LNCaP clone FGC (cell line): ENCODE measurements at regions not wholly inside any gene's neighbourhood (a gene's known extent, or its start where the extent isn't known, plus 50 kb on each side); places are given as distances from the start of the nearest gene placed in this dataset.

ENCODE experiments used
- DNase-seq: peaks from one replicate; pipeline ENCODE4 v3.0.0-alpha.2; 2011; ENCODE audit warnings: low read depth
- H3K4me3 ChIP-seq: 2 replicates; pipeline ENCODE4 v1.5.1; 2011; ENCODE audit warnings: mild to moderate bottlenecking, low read depth, low read length, control low read depth
- TF ChIP-seq, protein P1 (sequence below): IDR thresholded peaks from 2 replicates; pipeline ENCODE4 v1.5.1; 2012; ENCODE audit warnings: mild to moderate bottlenecking; ENCODE audit not compliant: control insufficient read depth, insufficient read depth; ENCODE audit errors: extremely low read depth

GRCh38 chr15:37221671-37222145 lies 121.4 kb upstream of the MEIS2 start:
- H3K4me3 ChIP-seq, result no peak overlapping the region
- TF ChIP-seq, protein P1, sequence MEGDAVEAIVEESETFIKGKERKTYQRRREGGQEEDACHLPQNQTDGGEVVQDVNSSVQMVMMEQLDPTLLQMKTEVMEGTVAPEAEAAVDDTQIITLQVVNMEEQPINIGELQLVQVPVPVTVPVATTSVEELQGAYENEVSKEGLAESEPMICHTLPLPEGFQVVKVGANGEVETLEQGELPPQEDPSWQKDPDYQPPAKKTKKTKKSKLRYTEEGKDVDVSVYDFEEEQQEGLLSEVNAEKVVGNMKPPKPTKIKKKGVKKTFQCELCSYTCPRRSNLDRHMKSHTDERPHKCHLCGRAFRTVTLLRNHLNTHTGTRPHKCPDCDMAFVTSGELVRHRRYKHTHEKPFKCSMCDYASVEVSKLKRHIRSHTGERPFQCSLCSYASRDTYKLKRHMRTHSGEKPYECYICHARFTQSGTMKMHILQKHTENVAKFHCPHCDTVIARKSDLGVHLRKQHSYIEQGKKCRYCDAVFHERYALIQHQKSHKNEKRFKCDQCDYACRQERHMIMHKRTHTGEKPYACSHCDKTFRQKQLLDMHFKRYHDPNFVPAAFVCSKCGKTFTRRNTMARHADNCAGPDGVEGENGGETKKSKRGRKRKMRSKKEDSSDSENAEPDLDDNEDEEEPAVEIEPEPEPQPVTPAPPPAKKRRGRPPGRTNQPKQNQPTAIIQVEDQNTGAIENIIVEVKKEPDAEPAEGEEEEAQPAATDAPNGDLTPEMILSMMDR, result no peak
- DNase-seq, result no peak

- no peak overlapping the region for H3K4me3 ChIP-seq
- TF ChIP-seq, protein P1, result no peak
- DNase-seq, result no peak
Observed at GRCh38 chr15:37223089-37223488, 122.7 kb upstream of the MEIS2 start.

- no peak overlapping the region for H3K4me3 ChIP-seq
Observed at GRCh38 chr15:37229855-37230619, 129.7 kb upstream of the MEIS2 start.

DNA sequence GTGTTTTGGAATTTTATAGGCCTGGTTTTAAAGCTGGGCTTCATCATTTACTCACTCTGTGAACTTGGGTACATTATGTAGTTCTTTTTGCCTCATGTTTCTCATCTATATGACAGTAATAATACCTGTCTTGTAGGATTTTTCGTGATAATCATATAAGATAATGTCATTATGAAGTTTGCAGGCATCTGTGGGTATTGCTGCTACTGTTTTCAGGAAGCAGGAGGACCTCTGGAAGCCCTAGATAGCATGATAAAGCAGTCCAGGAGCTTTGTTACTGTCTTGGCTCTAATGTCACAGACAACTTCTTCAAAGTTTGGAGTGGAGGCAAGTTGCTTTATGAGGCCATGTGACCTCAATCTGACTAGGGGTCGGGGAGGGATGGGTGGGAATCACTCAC lies 145.0 kb upstream of the MEIS2 start:
- DNase-seq, result no peak

More at GRCh38 chr15:37229855-37230619, 129.7 kb upstream of the MEIS2 start:
- TF ChIP-seq, protein P1, result no peak
- no peak for DNase-seq

DNA sequence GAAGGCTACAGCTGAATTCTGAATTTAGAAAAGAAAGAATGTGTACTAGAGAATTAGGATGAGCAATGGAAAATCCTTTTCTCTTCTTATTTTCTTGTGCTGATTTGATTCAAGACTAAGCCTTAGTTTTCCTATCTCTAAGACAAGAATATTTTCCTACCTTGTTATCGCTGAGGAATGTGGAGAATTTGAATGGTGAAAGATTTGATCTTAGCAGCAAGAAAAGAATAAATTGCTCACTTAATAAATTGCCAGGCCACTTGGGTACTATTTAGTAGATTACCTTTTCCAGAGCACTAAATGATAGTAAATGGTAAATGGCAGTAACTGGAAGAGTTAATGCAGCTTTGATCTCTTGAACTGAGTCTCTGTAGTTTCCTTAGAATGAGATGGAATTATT lies 145.7 kb upstream of the MEIS2 start:
- TF ChIP-seq, protein P1, result no peak

More for the DNA sequence above, 145.0 kb upstream of the MEIS2 start:
- TF ChIP-seq, protein P1, result no peak
- H3K4me3 ChIP-seq, result no peak overlapping the region

DNA sequence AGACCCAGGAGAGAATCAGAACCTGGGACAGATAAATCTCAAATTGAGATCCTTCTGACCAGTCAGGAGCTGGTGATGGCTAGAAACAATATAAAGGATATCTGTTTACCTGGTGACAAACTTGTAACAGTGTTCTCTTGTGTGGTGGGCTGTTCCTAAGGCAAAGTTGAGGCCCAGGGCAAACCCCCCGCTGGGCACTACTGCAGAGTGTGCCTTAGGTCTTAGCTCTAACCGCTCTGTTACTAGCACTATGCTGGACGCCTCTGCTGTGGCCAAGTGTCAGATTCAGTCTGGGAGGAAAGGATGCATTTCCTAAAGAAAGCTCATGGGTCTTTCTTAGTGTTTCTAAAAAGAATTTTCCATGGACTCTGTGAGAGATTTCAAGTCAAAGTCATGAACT lies 146.5 kb upstream of the MEIS2 start:
- TF ChIP-seq, protein P1, result no peak
- DNase-seq, result no peak

More for the DNA sequence above, 145.7 kb upstream of the MEIS2 start:
- H3K4me3 ChIP-seq, result no peak overlapping the region
- DNase-seq, result no peak

More for the DNA sequence above, 146.5 kb upstream of the MEIS2 start:
- H3K4me3 ChIP-seq, result no peak overlapping the region
